PFSK-1 (cell line): ENCODE measurements at regions not wholly inside any gene's neighbourhood (a gene's known extent, or its start where the extent isn't known, plus 50 kb on each side); places are given as distances from the start of the nearest gene placed in this dataset.

Source experiments
- FOXP2 ChIP-seq: optimal IDR thresholded peaks from 2 replicates; pipeline ENCODE3; 2011; ENCODE audit warnings: borderline replicate concordance, control low read depth, inconsistent platforms; ENCODE audit not compliant: insufficient read depth; ENCODE audit errors: extremely low read length, extremely low read depth
- POLR2AphosphoS5 ChIP-seq: IDR thresholded peaks from 2 replicates; pipeline ENCODE4 v1.6.1; 2012; ENCODE audit warnings: low read depth, mild to moderate bottlenecking, control low read depth, low read length, moderate library complexity
- REST ChIP-seq, 2 experiments: IDR thresholded peaks; 2 replicates each; pipeline versions ENCODE4 v1.6.1 to v1.8.0; 2011 to 2012; ENCODE audit warnings: low read depth in 2 of 2, low read length in 2 of 2, control low read depth in 1 of 2, inconsistent platforms in 1 of 2, mild to moderate bottlenecking in 1 of 2, moderate library complexity in 1 of 2; ENCODE audit not compliant: insufficient read depth in 1 of 2
- SIN3A ChIP-seq: IDR thresholded peaks from 2 replicates; pipeline ENCODE4 v1.6.1; 2012; ENCODE audit warnings: mild to moderate bottlenecking, low read length, moderate library complexity, borderline replicate concordance; ENCODE audit not compliant: insufficient read depth
- TAF1 ChIP-seq: IDR thresholded peaks from 2 replicates; pipeline ENCODE4 v1.6.1; 2012; ENCODE audit warnings: low read length, control low read depth, borderline replicate concordance; ENCODE audit not compliant: insufficient read depth

- TF ChIP-seq REST (IDR thresholded peaks at IDR 0.05; ENCODE audit: insufficient read depth in 1 of 2, low read depth in 2 of 2, low read length in 2 of 2) (no peak), POLR2AphosphoS5 (no peak), SIN3A (no peak), TAF1 (no peak), FOXP2 (no peak)
Measured at GRCh38 chr3:56976651-56977560, 83.6 kb upstream of the SPATA12 start.

- TF ChIP-seq TAF1 (no peak), POLR2AphosphoS5 (no peak), FOXP2 (no peak), REST (IDR thresholded peaks at IDR 0.05; ENCODE audit: insufficient read depth in 1 of 2, low read depth in 2 of 2, low read length in 2 of 2) (no peak), SIN3A (no peak)
Measured at GRCh38 chr3:56975567-56975966, 84.9 kb upstream of the SPATA12 start.

GRCh38 chr3:56974247-56974930, 86.1 kb upstream of the SPATA12 start:
- TF ChIP-seq TAF1 (no peak), SIN3A (no peak), REST (IDR thresholded peaks at IDR 0.05; ENCODE audit: insufficient read depth in 1 of 2, low read depth in 2 of 2, low read length in 2 of 2) (no peak), FOXP2 (no peak), POLR2AphosphoS5 (no peak)

- TF ChIP-seq REST (IDR thresholded peaks at IDR 0.05; ENCODE audit: insufficient read depth in 1 of 2, low read depth in 2 of 2, low read length in 2 of 2) (no peak), SIN3A (no peak), POLR2AphosphoS5 (no peak), TAF1 (no peak), FOXP2 (no peak)
Measured at GRCh38 chr3:56971816-56972215, 88.6 kb upstream of the SPATA12 start.
